ENCODE measurements at regions not wholly inside any gene's neighbourhood (a gene's known extent, or its start where the extent isn't known, plus 50 kb on each side); places are given as distances from the start of the nearest gene placed in this dataset.

GRCh38 chr13:81760316-81760715 is 1419.4 kb upstream of the SPRY2 start:
- CTCF ChIA-PET = no interaction called here
- no peaks in the 10 kb centered on the region for H3K27me3 Mint-ChIP-seq
- no peak for TF ChIP-seq CTCF (IDR thresholded peaks at IDR 0.05)
- H3K4me1 Mint-ChIP-seq = no peaks in the 10 kb centered on the region
- H3K36me3 Mint-ChIP-seq (ENCODE audit: low read depth) = no peaks in the 10 kb centered on the region
- POLR2A ChIA-PET = no interaction called here
- no peak overlapping the region for H3K27ac Mint-ChIP-seq
- no peak for ATAC-seq (ENCODE audit: low read depth)
- peaks cover 20% of the 10 kb centered on the region for H3K9me3 Mint-ChIP-seq
- intact Hi-C loops (cut with micrococcal nuclease) = no loop called here
- H3K4me3 Mint-ChIP-seq = no peak overlapping the region
- DNase-seq = no peak

- CTCF ChIA-PET = no interaction called here
- Mint-ChIP-seq H3K4me3 (no peak overlapping the region), H3K27ac (no peak overlapping the region), H3K4me1 (no peaks in the 10 kb centered on the region), H3K36me3 (ENCODE audit: low read depth) (no peaks in the 10 kb centered on the region), H3K9me3 (peaks cover 18% of the 10 kb centered on the region), H3K27me3 (no peaks in the 10 kb centered on the region)
- no peak for DNase-seq
- POLR2A ChIA-PET = no interaction called here
- no peak for TF ChIP-seq CTCF (IDR thresholded peaks at IDR 0.05)
- intact Hi-C loops (cut with micrococcal nuclease) = no loop called here
- ATAC-seq (ENCODE audit: low read depth) = no peak
Measured at GRCh38 chr13:81757348-81757970, 1416.5 kb upstream of the SPRY2 start.

- POLR2A ChIA-PET = no interaction called here
- no peak for DNase-seq
- TF ChIP-seq CTCF (IDR thresholded peaks at IDR 0.05) = no peak
- no peaks in the 10 kb centered on the region for H3K36me3 Mint-ChIP-seq (ENCODE audit: low read depth)
- H3K27me3 Mint-ChIP-seq = no peaks in the 10 kb centered on the region
- no peak overlapping the region for H3K27ac Mint-ChIP-seq
- intact Hi-C loops (cut with micrococcal nuclease) = no loop called here
- H3K4me3 Mint-ChIP-seq = no peak overlapping the region
- H3K4me1 Mint-ChIP-seq = no peaks in the 10 kb centered on the region
- peaks cover 18% of the 10 kb centered on the region for H3K9me3 Mint-ChIP-seq
- CTCF ChIA-PET = no interaction called here
- no peak for ATAC-seq (ENCODE audit: low read depth)
Measured at GRCh38 chr13:81745391-81745790, 1404.5 kb upstream of the SPRY2 start.

GRCh38 chr13:81738364-81738763 is 1397.4 kb upstream of the SPRY2 start:
- DNase-seq (no peak), ATAC-seq (ENCODE audit: low read depth) (no peak)
- Mint-ChIP-seq H3K9me3 (peaks cover 7% of the 10 kb centered on the region), H3K27me3 (no peaks in the 10 kb centered on the region), H3K36me3 (ENCODE audit: low read depth) (no peaks in the 10 kb centered on the region), H3K27ac (no peak overlapping the region), H3K4me1 (no peaks in the 10 kb centered on the region), H3K4me3 (no peak overlapping the region)
- ChIA-PET CTCF (no interaction called here), POLR2A (no interaction called here)
- TF ChIP-seq CTCF (IDR thresholded peaks at IDR 0.05) = no peak
- intact Hi-C loops (cut with micrococcal nuclease) = no loop called here

- ATAC-seq (ENCODE audit: low read depth) (no peak), DNase-seq (no peak)
- H3K4me1 Mint-ChIP-seq = no peaks in the 10 kb centered on the region
- ChIA-PET POLR2A (no interaction called here), CTCF (no interaction called here)
- intact Hi-C loops (cut with micrococcal nuclease) = no loop called here
- no peak overlapping the region for H3K4me3 Mint-ChIP-seq
- no peak overlapping the region for H3K27ac Mint-ChIP-seq
- no peaks in the 10 kb centered on the region for H3K27me3 Mint-ChIP-seq
- H3K36me3 Mint-ChIP-seq (ENCODE audit: low read depth) = no peaks in the 10 kb centered on the region
- peaks cover 3% of the 10 kb centered on the region for H3K9me3 Mint-ChIP-seq
- TF ChIP-seq CTCF (IDR thresholded peaks at IDR 0.05) = no peak
Measured at GRCh38 chr13:81726037-81726726, 1385.3 kb upstream of the SPRY2 start.
